ENCODE measurements at regions not wholly inside any gene's neighbourhood (a gene's known extent, or its start where the extent isn't known, plus 50 kb on each side); places are given as distances from the start of the nearest gene placed in this dataset.

DNA sequence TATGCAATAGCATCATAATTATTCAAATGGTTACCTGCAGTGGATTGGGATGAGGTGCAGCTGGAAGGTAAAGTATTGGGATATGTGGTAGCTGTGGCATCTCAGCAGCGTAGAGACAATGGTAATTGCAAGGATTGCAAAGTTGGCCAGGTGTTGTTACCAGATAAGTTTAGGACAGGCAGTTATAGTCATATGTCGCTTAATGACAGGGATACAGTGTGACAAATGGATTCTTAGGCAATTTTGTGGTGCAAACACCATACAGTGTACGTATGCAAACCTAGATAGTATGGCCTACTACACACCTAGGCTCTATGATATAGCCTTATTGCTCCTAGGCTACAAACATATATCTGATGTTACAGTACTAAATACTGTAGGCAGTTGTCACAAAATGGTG, 163.5 kb upstream of the LYZL2 start:
- ATAC-seq (no peak), DNase-seq (no peak)
- H3K9me3 ChIP-seq = no peaks in the 10 kb centered on the region
- no peak overlapping the region for H3K27ac ChIP-seq
- no peak overlapping the region for H3K4me3 ChIP-seq
- H3K27me3 ChIP-seq = no peaks in the 10 kb centered on the region
- 65 to 74% methylated on average over 3 of the region's 3 CpGs for WGBS, 2 donors
- intact Hi-C loops (cut with DNase I) = no loop called here
- no peaks in the 10 kb centered on the region for H3K4me1 ChIP-seq
- no peaks in the 10 kb centered on the region for H3K36me3 ChIP-seq (replicated peaks in 1 of 2; ENCODE audit: insufficient read depth in 1 of 2, low read depth in 2 of 2)
- no peak for TF ChIP-seq POLR2A (IDR thresholded peaks at IDR 0.05)
- TF ChIP-seq, protein P1, sequence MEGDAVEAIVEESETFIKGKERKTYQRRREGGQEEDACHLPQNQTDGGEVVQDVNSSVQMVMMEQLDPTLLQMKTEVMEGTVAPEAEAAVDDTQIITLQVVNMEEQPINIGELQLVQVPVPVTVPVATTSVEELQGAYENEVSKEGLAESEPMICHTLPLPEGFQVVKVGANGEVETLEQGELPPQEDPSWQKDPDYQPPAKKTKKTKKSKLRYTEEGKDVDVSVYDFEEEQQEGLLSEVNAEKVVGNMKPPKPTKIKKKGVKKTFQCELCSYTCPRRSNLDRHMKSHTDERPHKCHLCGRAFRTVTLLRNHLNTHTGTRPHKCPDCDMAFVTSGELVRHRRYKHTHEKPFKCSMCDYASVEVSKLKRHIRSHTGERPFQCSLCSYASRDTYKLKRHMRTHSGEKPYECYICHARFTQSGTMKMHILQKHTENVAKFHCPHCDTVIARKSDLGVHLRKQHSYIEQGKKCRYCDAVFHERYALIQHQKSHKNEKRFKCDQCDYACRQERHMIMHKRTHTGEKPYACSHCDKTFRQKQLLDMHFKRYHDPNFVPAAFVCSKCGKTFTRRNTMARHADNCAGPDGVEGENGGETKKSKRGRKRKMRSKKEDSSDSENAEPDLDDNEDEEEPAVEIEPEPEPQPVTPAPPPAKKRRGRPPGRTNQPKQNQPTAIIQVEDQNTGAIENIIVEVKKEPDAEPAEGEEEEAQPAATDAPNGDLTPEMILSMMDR (IDR thresholded peaks at IDR 0.05) = no peak

DNA sequence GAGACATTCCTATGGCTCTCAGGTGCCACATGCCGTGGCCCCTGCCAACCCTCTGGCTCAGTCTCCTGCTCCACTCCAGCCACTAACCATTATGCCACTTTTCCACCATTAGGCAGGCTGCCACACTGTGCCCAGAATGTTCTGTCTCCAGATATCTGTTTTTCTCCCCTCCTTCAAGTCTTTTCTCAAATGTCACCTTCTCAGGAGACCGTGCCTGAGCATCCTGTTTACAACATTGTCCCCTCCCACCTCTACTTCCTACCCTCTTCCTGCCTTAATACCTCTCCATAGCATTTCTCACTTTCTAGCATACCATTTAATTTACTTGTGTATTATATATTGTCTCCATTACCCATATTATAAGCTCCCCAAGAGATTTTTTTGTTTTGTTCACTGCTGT, 162.5 kb upstream of the LYZL2 start:
- H3K4me3 ChIP-seq = no peak overlapping the region
- no peaks in the 10 kb centered on the region for H3K4me1 ChIP-seq
- TF ChIP-seq POLR2A (IDR thresholded peaks at IDR 0.05) = no peak
- TF ChIP-seq, protein P1 (IDR thresholded peaks at IDR 0.05) = no peak
- H3K27ac ChIP-seq = no peak overlapping the region
- DNase-seq (no peak), ATAC-seq (no peak)
- H3K36me3 ChIP-seq (replicated peaks in 1 of 2; ENCODE audit: insufficient read depth in 1 of 2, low read depth in 2 of 2) = no peaks in the 10 kb centered on the region
- no peaks in the 10 kb centered on the region for H3K9me3 ChIP-seq
- WGBS, 2 donors = 59 to 81% methylated on average over 2 of the region's 2 CpGs
- intact Hi-C loops (cut with DNase I) = no loop called here
- H3K27me3 ChIP-seq = no peaks in the 10 kb centered on the region

DNA sequence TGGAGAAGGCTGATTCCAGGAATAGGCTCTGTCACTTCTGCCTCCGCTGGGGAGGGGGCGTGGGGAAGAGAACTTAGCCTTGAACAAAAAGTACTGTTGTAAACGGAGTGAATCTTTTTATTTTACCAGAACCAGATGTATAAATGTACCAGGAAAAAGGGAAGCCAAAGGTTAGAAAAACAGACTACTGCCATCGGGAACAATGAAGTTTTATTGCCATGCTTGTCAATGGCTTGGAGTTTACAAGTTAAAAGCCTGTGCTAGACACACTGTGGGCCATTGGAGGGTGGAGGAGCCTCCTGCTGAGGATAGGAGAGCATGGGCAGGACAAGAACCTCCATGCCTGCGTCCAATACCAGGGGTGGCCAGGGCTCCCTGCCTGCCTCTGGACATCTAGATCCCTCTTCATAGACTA, 161.7 kb upstream of the LYZL2 start:
- H3K27me3 ChIP-seq = no peaks in the 10 kb centered on the region
- DNase-seq (no peak), ATAC-seq (no peak)
- H3K36me3 ChIP-seq (replicated peaks in 1 of 2; ENCODE audit: insufficient read depth in 1 of 2, low read depth in 2 of 2) = no peaks in the 10 kb centered on the region
- no peaks in the 10 kb centered on the region for H3K4me1 ChIP-seq
- H3K4me3 ChIP-seq = no peak overlapping the region
- intact Hi-C loops (cut with DNase I) = no loop called here
- H3K27ac ChIP-seq = no peak overlapping the region
- WGBS, 2 donors = 59 to 61% methylated on average over 5 of the region's 5 CpGs
- TF ChIP-seq, protein P1 (IDR thresholded peaks at IDR 0.05) = no peak
- no peaks in the 10 kb centered on the region for H3K9me3 ChIP-seq

DNA sequence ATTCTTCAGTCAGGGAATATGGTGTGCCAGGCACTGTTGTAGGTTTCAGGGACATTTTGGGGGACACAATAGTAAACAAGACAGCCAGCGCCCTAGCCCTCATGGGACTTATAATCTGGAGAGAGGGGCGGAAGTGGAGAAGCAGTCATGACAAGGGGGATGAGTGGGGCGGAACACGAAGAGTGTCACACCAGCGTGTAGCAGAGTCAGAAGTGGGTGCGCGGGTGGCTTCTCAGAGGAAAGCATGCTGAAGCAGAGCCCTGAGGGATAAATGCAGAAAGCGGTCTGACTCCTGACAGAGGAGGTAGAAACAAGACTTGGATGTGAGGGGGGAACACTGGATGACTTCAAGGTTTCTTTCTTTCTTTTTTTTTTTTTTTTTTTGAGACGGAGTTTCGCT, 160.3 kb upstream of the LYZL2 start:
- Histone ChIP-seq H3K9me3 (no peaks in the 10 kb centered on the region), H3K27ac (no peak overlapping the region), H3K36me3 (replicated peaks in 1 of 2; ENCODE audit: insufficient read depth in 1 of 2, low read depth in 2 of 2) (no peaks in the 10 kb centered on the region), H3K4me1 (no peaks in the 10 kb centered on the region), H3K4me3 (no peak overlapping the region), H3K27me3 (no peaks in the 10 kb centered on the region)
- 75 to 88% methylated on average over 8 to 10 of the region's 10 CpGs for WGBS, 2 donors
- DNase-seq (no peak), ATAC-seq (no peak)
- intact Hi-C loops (cut with DNase I) = no loop called here
- TF ChIP-seq POLR2A (IDR thresholded peaks at IDR 0.05) = no peak
- TF ChIP-seq, protein P1 (IDR thresholded peaks at IDR 0.05) = no peak

DNA sequence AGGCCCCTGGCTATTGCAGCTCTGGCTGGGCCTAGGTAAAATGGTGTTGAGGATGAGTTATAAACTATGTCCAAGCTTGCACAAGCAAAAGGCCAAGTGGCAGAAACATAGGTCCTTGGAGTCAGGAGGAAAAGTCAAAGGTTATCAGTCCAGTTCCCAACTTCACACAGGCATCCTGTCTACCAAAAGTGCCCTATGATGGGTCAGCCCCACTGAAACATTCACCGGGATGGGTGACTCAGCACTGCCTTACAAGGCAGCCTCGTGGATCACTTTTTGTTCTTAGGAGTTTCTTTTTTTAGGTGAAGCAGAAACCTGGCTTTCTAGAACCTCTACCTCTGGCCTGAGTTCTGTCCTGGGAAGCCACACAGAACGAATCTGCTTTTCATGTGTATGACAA, 158.8 kb upstream of the LYZL2 start:
- H3K27ac ChIP-seq = no peak overlapping the region
- H3K36me3 ChIP-seq (replicated peaks in 1 of 2; ENCODE audit: insufficient read depth in 1 of 2, low read depth in 2 of 2) = no peaks in the 10 kb centered on the region
- 28 to 54% methylated on average over 3 of the region's 3 CpGs for WGBS, 2 donors
- no peak overlapping the region for H3K4me3 ChIP-seq
- peaks cover 8% of the 10 kb centered on the region for H3K4me1 ChIP-seq
- no peaks in the 10 kb centered on the region for H3K27me3 ChIP-seq
- no peak for DNase-seq
- no peaks in the 10 kb centered on the region for H3K9me3 ChIP-seq
- no peak for ATAC-seq
- intact Hi-C loops (cut with DNase I) = no loop called here
- TF ChIP-seq, protein P1 (IDR thresholded peaks at IDR 0.05) = no peak
- no peak for TF ChIP-seq POLR2A (IDR thresholded peaks at IDR 0.05)
